KMS-11 (cell line): ENCODE measurements at regions not wholly inside any gene's neighbourhood (a gene's known extent, or its start where the extent isn't known, plus 50 kb on each side); places are given as distances from the start of the nearest gene placed in this dataset.

ENCODE experiments used
- H2AFZ ChIP-seq: fragments of 200-600 bp; sonication (generic); 2 replicates; pipeline ENCODE4 v1.6.1; 2016; ENCODE audit warnings: antibody characterized with exemption, mixed run types, low read depth
- H3K27ac ChIP-seq: fragments of 200-600 bp; sonication (generic); 2 replicates; pipeline ENCODE4 v1.6.1; 2016; ENCODE audit warnings: mild to moderate bottlenecking, mixed run types
- H3K27me3 ChIP-seq: fragments of 200-600 bp; sonication (generic); 2 replicates; pipeline ENCODE4 v1.6.1; 2017; ENCODE audit warnings: mild to moderate bottlenecking, low read depth, mixed run types, moderate library complexity; ENCODE audit not compliant: insufficient read depth
- H3K36me3 ChIP-seq: fragments of 200-600 bp; sonication (generic); 2 replicates; pipeline ENCODE4 v1.6.1; 2017; ENCODE audit warnings: mild to moderate bottlenecking, mixed run types; ENCODE audit not compliant: insufficient read depth
- H3K4me1 ChIP-seq: fragments of 200-600 bp; sonication (generic); 2 replicates; pipeline ENCODE4 v1.6.1; 2016; ENCODE audit warnings: mild to moderate bottlenecking, low read depth, mixed run types; ENCODE audit not compliant: poor library complexity, severe bottlenecking
- H3K4me2 ChIP-seq: fragments of 200-600 bp; sonication (generic); 2 replicates; pipeline ENCODE4 v1.7.0; 2016; ENCODE audit warnings: mild to moderate bottlenecking, mixed run types
- H3K4me3 ChIP-seq: fragments of 200-600 bp; sonication (generic); IDR thresholded peaks from 2 replicates; pipeline ENCODE4 v1.6.1; 2017; ENCODE audit warnings: low read depth, low read length, mixed read lengths; ENCODE audit not compliant: insufficient read depth
- H3K79me2 ChIP-seq: fragments of 200-600 bp; sonication (generic); 2 replicates; pipeline ENCODE4 v1.6.1; 2016; ENCODE audit warnings: low read depth, mixed run types; ENCODE audit not compliant: insufficient read depth
- H3K9ac ChIP-seq: fragments of 200-600 bp; sonication (generic); 2 replicates; pipeline ENCODE4 v1.6.1; 2016; ENCODE audit warnings: mild to moderate bottlenecking, mixed run types
- H4K20me1 ChIP-seq: fragments of 200-600 bp; sonication (generic); 2 replicates; pipeline ENCODE4 v1.6.1; 2016; ENCODE audit warnings: mild to moderate bottlenecking, mixed run types; ENCODE audit not compliant: insufficient read depth
- CTCF ChIP-seq: fragments of 200-600 bp; sonication (generic); conservative IDR thresholded peaks from 2 replicates; pipeline ENCODE4 v1.6.1; 2017; ENCODE audit warnings: low read depth, mild to moderate bottlenecking, antibody characterized with exemption, low read length, moderate library complexity, mixed read lengths

- no peak for TF ChIP-seq CTCF
- no peak overlapping the region for H3K4me3 ChIP-seq
- no peaks in the 10 kb centered on the region for H4K20me1 ChIP-seq
- H3K27me3 ChIP-seq = no peaks in the 10 kb centered on the region
- H3K9ac ChIP-seq = no peak overlapping the region
- H3K79me2 ChIP-seq = peaks cover 4% of the 10 kb centered on the region; the same call in 1 of the 2 replicates
- no peak overlapping the region for H3K4me2 ChIP-seq
- H3K36me3 ChIP-seq = no peaks in the 10 kb centered on the region
- peaks cover 6% of the 10 kb centered on the region for H3K4me1 ChIP-seq
- no peak overlapping the region for H2AFZ ChIP-seq
- no peak overlapping the region for H3K27ac ChIP-seq
Measured at GRCh38 chr12:43291516-43291915, 260.5 kb downstream of the ADAMTS20 start.

GRCh38 chr12:43290836-43291235 lies 261.2 kb downstream of the ADAMTS20 start:
- Histone ChIP-seq H3K9ac (no peak overlapping the region), H2AFZ (no peak overlapping the region), H3K79me2 (peaks cover 4% of the 10 kb centered on the region; the same call in 1 of the 2 replicates), H4K20me1 (no peaks in the 10 kb centered on the region), H3K27ac (no peak overlapping the region), H3K4me2 (no peak overlapping the region), H3K27me3 (no peaks in the 10 kb centered on the region), H3K4me3 (no peak overlapping the region), H3K36me3 (no peaks in the 10 kb centered on the region), H3K4me1 (peaks cover 13% of the 10 kb centered on the region)
- TF ChIP-seq CTCF = no peak

GRCh38 chr12:43289426-43289801 lies 262.6 kb downstream of the ADAMTS20 start:
- TF ChIP-seq CTCF = no peak
- H2AFZ ChIP-seq = no peak overlapping the region

DNA sequence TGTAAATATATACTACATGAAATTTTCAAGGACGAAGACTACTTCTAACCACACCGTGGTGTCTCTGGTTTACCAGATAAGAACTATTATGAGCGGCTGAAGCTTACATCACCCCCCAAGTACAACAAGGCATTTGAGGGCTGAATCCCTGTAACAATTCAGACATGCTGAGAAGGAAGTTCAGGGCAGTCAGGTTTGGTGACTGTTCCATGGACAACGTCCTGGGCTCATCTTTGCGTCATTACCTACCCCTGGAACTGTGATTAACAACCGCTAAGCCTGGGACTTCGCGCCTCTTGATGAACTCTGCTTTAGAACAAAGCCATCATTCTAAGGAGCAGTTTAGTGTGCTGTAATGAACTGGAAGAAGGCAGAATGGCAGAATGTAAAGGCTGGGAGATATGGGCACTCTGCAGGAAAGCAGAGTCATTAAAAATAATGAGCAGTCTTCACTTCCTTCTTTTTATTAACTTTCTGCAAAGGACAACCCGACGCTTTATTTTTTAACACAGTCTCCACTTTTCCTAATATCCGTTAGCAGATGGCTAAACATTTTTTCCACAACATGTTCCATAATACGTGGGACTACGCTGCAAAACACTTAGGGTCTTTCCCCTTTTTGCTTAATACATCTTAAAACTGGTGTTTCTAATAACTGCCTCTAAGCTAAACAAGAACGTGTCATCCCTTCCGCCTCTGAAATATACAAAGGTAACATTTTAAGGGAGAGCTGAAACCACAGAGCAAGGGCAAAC lies 263.2 kb downstream of the ADAMTS20 start:
- Histone ChIP-seq H2AFZ (no peak overlapping the region), H3K27me3 (no peaks in the 10 kb centered on the region), H3K27ac (no peak overlapping the region), H3K36me3 (no peaks in the 10 kb centered on the region), H3K9ac (no peak overlapping the region), H4K20me1 (no peaks in the 10 kb centered on the region), H3K79me2 (peaks cover 4% of the 10 kb centered on the region; the same call in 1 of the 2 replicates), H3K4me3 (no peak overlapping the region), H3K4me2 (no peak overlapping the region), H3K4me1 (peaks cover 33% of the 10 kb centered on the region)
- no peak for TF ChIP-seq CTCF

More at GRCh38 chr12:43289426-43289801, 262.6 kb downstream of the ADAMTS20 start:
- Histone ChIP-seq H3K79me2 (peaks cover 4% of the 10 kb centered on the region; the same call in 1 of the 2 replicates), H3K27ac (no peak overlapping the region), H3K4me3 (no peak overlapping the region), H3K36me3 (no peaks in the 10 kb centered on the region), H4K20me1 (no peaks in the 10 kb centered on the region), H3K4me1 (peaks cover 27% of the 10 kb centered on the region), H3K27me3 (no peaks in the 10 kb centered on the region), H3K9ac (no peak overlapping the region), H3K4me2 (no peak overlapping the region)
